GM23338 (cell line): ENCODE measurements at regions not wholly inside any gene's neighbourhood (a gene's known extent, or its start where the extent isn't known, plus 50 kb on each side); places are given as distances from the start of the nearest gene placed in this dataset.

ENCODE experiments used
- ATAC-seq: fragments of 200-7000 bp; cut with Tn5 transposase; 3 replicates; pipeline ENCODE4 v1.9.1; 2020
- DNase-seq: peaks from one replicate; pipeline ENCODE4 v3.0.0-alpha.2; 2015; ENCODE audit warnings: low spot score
- H2AFZ ChIP-seq: fragments of 200-600 bp; sonication (generic); 2 replicates; pipeline ENCODE4 v1.8.0; 2016; ENCODE audit warnings: antibody characterized with exemption, mild to moderate bottlenecking, moderate library complexity
- H3F3A ChIP-seq: fragments of 200-600 bp; sonication (generic); replicated peaks from 2 replicates; pipeline ENCODE4 v1.8.0; 2017; ENCODE audit warnings: antibody characterized with exemption, mixed run types, low read depth
- H3K27ac ChIP-seq: fragments of 200-600 bp; sonication (generic); 2 replicates; pipeline ENCODE4 v1.6.1; 2016; ENCODE audit warnings: low read depth
- H3K27me3 ChIP-seq: fragments of 200-600 bp; sonication (generic); 2 replicates; pipeline ENCODE4 v1.8.0; 2016; ENCODE audit warnings: mild to moderate bottlenecking, mixed run types, moderate library complexity; ENCODE audit not compliant: insufficient read depth
- H3K36me3 ChIP-seq: fragments of 200-600 bp; sonication (generic); 2 replicates; pipeline ENCODE4 v1.8.0; 2016; ENCODE audit warnings: mild to moderate bottlenecking; ENCODE audit not compliant: insufficient read depth
- H3K4me1 ChIP-seq: fragments of 200-600 bp; sonication (generic); 2 replicates; pipeline ENCODE4 v1.8.0; 2016; ENCODE audit warnings: mild to moderate bottlenecking, moderate library complexity; ENCODE audit not compliant: insufficient read depth
- H3K4me2 ChIP-seq: fragments of 200-600 bp; sonication (generic); 2 replicates; pipeline ENCODE4 v1.7.1; 2017; ENCODE audit warnings: mixed run types
- H3K4me3 ChIP-seq: fragments of 200-600 bp; sonication (generic); 2 replicates; pipeline ENCODE4 v1.6.1; 2016; ENCODE audit warnings: mixed run types
- H3K79me2 ChIP-seq: fragments of 200-600 bp; sonication (generic); replicated peaks from 2 replicates; pipeline ENCODE4 v1.8.0; 2017; ENCODE audit warnings: mild to moderate bottlenecking; ENCODE audit not compliant: insufficient read depth
- H3K9me2 ChIP-seq: fragments of 200-600 bp; sonication (generic); 2 replicates; pipeline ENCODE4 v1.8.0; 2017; ENCODE audit not compliant: insufficient read depth
- H4K20me1 ChIP-seq: fragments of 200-600 bp; sonication (generic); replicated peaks from 2 replicates; pipeline ENCODE4 v1.8.0; 2017; ENCODE audit warnings: mild to moderate bottlenecking; ENCODE audit not compliant: insufficient read depth
- H3K27ac Mint-ChIP-seq: 2 replicates; pipeline ENCODE4 v1.8.0; 2020; ENCODE audit warnings: inconsistent platforms, mild to moderate bottlenecking, moderate library complexity, mixed read lengths
- H3K27me3 Mint-ChIP-seq: 3 replicates; pipeline ENCODE4 v1.8.0; 2022; ENCODE audit warnings: low read depth, mild to moderate bottlenecking, moderate library complexity, mixed read lengths, inconsistent platforms; ENCODE audit not compliant: insufficient read depth, poor library complexity
- H3K36me3 Mint-ChIP-seq: 3 replicates; pipeline ENCODE4 v1.8.0; 2021; ENCODE audit warnings: low read depth, mild to moderate bottlenecking, inconsistent platforms, moderate library complexity, mixed read lengths
- H3K4me1 Mint-ChIP-seq: 3 replicates; pipeline ENCODE4 v1.8.0; 2020; ENCODE audit warnings: mild to moderate bottlenecking, inconsistent platforms, mixed read lengths
- H3K4me3 Mint-ChIP-seq: 3 replicates; pipeline ENCODE4 v1.8.0; 2021; ENCODE audit warnings: moderate library complexity, mild to moderate bottlenecking, inconsistent platforms, mixed read lengths
- H3K9me3 Mint-ChIP-seq: 3 replicates; pipeline ENCODE4 v1.8.0; 2020; ENCODE audit warnings: moderate library complexity, mild to moderate bottlenecking, inconsistent platforms, mixed read lengths
- EZH2 ChIP-seq: fragments of 200-600 bp; sonication (generic); IDR thresholded peaks from one replicate; pipeline ENCODE4 v1.8.0; 2017; ENCODE audit warnings: antibody characterized with exemption, mild to moderate bottlenecking, low read depth; ENCODE audit not compliant: unreplicated experiment
- JUNB ChIP-seq: IDR thresholded peaks from one replicate; pipeline ENCODE4 v1.6.1; 2016; ENCODE audit warnings: antibody characterized with exemption; ENCODE audit not compliant: unreplicated experiment
- NANOG ChIP-seq: IDR thresholded peaks from 2 replicates; pipeline ENCODE4 v1.6.1; 2016; ENCODE audit warnings: antibody characterized with exemption, borderline replicate concordance
- STAT1 ChIP-seq: IDR thresholded peaks from one replicate; pipeline ENCODE4 v1.6.1; 2016; ENCODE audit warnings: antibody characterized with exemption; ENCODE audit not compliant: unreplicated experiment
- ZNF331 ChIP-seq: fragments of 250-450 bp; sonication (Bioruptor Pico); IDR thresholded peaks from 2 replicates; pipeline ENCODE4 v1.5.0; 2020; ENCODE audit warnings: low read depth, mild to moderate bottlenecking, moderate library complexity
- TF ChIP-seq, protein P1 (sequence below), 2 experiments: fragments of 200-600 bp in 1 of 2; sonication (generic) in 1 of 2; conservative IDR thresholded peaks; 2 replicates each; pipeline versions ENCODE4 v1.5.1 to v1.6.1; 2016 to 2017; ENCODE audit warnings: antibody characterized with exemption in 2 of 2, low read depth in 2 of 2, mild to moderate bottlenecking in 2 of 2, moderate library complexity in 1 of 2
- TF ChIP-seq, protein P2 (sequence below): IDR thresholded peaks from 2 replicates; pipeline ENCODE4 v1.6.1; 2016; ENCODE audit warnings: antibody characterized with exemption
- TF ChIP-seq, protein P3 (sequence below): fragments of 250-450 bp; sonication (Bioruptor Pico); IDR thresholded peaks from 2 replicates; pipeline ENCODE4 v1.5.0; 2020; ENCODE audit warnings: mild to moderate bottlenecking, moderate library complexity

DNA sequence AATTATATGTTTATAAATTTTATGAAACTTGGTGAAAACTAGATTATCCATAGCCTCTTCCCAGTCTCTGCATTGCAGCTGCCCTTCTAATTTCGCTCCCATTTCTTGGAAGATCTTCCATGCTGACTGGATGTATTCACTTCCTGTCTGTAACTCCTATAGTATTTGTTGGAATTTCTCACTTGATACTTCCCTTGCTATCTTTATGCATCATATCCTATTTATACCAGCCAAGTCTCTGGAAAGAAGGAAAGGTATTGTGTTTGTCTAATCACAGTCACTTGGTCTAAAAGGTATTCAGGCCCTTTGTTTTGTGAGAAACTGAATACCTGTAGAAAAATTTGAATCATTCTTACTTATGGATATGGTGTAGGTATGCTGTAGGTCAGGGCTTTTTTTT, 870.9 kb upstream of the FRG1 start (continued):
- TF ChIP-seq, protein P1, sequence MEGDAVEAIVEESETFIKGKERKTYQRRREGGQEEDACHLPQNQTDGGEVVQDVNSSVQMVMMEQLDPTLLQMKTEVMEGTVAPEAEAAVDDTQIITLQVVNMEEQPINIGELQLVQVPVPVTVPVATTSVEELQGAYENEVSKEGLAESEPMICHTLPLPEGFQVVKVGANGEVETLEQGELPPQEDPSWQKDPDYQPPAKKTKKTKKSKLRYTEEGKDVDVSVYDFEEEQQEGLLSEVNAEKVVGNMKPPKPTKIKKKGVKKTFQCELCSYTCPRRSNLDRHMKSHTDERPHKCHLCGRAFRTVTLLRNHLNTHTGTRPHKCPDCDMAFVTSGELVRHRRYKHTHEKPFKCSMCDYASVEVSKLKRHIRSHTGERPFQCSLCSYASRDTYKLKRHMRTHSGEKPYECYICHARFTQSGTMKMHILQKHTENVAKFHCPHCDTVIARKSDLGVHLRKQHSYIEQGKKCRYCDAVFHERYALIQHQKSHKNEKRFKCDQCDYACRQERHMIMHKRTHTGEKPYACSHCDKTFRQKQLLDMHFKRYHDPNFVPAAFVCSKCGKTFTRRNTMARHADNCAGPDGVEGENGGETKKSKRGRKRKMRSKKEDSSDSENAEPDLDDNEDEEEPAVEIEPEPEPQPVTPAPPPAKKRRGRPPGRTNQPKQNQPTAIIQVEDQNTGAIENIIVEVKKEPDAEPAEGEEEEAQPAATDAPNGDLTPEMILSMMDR (conservative IDR thresholded peaks at IDR 0.05; ENCODE audit: low read depth in 2 of 2) = no peak
- TF ChIP-seq, protein P2, sequence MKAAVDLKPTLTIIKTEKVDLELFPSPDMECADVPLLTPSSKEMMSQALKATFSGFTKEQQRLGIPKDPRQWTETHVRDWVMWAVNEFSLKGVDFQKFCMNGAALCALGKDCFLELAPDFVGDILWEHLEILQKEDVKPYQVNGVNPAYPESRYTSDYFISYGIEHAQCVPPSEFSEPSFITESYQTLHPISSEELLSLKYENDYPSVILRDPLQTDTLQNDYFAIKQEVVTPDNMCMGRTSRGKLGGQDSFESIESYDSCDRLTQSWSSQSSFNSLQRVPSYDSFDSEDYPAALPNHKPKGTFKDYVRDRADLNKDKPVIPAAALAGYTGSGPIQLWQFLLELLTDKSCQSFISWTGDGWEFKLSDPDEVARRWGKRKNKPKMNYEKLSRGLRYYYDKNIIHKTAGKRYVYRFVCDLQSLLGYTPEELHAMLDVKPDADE = no peak

DNA sequence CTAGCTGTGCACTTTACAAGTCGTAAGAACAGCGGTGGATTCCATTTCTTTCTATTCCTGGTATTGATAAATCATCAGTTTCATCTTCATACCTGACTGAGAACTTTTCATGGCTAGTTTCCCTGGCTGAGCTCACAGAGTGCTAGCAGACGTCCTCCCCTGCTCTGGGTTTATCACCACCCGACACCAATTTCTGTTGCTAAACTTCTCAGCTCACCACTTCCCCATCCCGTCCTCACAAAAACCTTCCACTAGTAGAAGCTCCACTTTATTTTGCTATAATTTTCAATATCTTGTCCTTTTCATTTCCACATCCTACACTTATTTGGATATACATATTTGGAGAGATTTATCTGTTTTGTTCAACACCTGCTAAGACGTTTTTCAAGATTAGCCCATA, 869.4 kb upstream of the FRG1 start:
- no peaks in the 10 kb centered on the region for H3K79me2 ChIP-seq
- H3K9me2 ChIP-seq = peaks cover 4% of the 10 kb centered on the region
- Mint-ChIP-seq H3K27ac (no peak overlapping the region), H3K27me3 (peaks cover 1% of the 10 kb centered on the region), H3K4me1 (no peaks in the 10 kb centered on the region), H3K9me3 (peaks cover 8% of the 10 kb centered on the region; the same call in 1 of the 3 replicates), H3K36me3 (peaks cover 5% of the 10 kb centered on the region; the same call in 2 of the 3 replicates), H3K4me3 (no peak overlapping the region)
- H3F3A ChIP-seq = no peaks in the 10 kb centered on the region
- ATAC-seq = no peak
- H3K4me1 ChIP-seq = no peaks in the 10 kb centered on the region
- no peak overlapping the region for H3K27ac ChIP-seq
- no peaks in the 10 kb centered on the region for H3K27me3 ChIP-seq
- no peaks in the 10 kb centered on the region for H3K36me3 ChIP-seq
- DNase-seq = no peak
- no peak overlapping the region for H3K4me2 ChIP-seq
- H4K20me1 ChIP-seq = no peaks in the 10 kb centered on the region
- H2AFZ ChIP-seq = peak overlapping the region; percentile 33; the same call in 1 of the 2 replicates
- H3K4me3 ChIP-seq = no peak overlapping the region
- TF ChIP-seq STAT1 (no peak), NANOG (no peak), ZNF331 (CRISPR knock-in tag) (no peak), JUNB (no peak), EZH2 (no peak)
- TF ChIP-seq, protein P3, sequence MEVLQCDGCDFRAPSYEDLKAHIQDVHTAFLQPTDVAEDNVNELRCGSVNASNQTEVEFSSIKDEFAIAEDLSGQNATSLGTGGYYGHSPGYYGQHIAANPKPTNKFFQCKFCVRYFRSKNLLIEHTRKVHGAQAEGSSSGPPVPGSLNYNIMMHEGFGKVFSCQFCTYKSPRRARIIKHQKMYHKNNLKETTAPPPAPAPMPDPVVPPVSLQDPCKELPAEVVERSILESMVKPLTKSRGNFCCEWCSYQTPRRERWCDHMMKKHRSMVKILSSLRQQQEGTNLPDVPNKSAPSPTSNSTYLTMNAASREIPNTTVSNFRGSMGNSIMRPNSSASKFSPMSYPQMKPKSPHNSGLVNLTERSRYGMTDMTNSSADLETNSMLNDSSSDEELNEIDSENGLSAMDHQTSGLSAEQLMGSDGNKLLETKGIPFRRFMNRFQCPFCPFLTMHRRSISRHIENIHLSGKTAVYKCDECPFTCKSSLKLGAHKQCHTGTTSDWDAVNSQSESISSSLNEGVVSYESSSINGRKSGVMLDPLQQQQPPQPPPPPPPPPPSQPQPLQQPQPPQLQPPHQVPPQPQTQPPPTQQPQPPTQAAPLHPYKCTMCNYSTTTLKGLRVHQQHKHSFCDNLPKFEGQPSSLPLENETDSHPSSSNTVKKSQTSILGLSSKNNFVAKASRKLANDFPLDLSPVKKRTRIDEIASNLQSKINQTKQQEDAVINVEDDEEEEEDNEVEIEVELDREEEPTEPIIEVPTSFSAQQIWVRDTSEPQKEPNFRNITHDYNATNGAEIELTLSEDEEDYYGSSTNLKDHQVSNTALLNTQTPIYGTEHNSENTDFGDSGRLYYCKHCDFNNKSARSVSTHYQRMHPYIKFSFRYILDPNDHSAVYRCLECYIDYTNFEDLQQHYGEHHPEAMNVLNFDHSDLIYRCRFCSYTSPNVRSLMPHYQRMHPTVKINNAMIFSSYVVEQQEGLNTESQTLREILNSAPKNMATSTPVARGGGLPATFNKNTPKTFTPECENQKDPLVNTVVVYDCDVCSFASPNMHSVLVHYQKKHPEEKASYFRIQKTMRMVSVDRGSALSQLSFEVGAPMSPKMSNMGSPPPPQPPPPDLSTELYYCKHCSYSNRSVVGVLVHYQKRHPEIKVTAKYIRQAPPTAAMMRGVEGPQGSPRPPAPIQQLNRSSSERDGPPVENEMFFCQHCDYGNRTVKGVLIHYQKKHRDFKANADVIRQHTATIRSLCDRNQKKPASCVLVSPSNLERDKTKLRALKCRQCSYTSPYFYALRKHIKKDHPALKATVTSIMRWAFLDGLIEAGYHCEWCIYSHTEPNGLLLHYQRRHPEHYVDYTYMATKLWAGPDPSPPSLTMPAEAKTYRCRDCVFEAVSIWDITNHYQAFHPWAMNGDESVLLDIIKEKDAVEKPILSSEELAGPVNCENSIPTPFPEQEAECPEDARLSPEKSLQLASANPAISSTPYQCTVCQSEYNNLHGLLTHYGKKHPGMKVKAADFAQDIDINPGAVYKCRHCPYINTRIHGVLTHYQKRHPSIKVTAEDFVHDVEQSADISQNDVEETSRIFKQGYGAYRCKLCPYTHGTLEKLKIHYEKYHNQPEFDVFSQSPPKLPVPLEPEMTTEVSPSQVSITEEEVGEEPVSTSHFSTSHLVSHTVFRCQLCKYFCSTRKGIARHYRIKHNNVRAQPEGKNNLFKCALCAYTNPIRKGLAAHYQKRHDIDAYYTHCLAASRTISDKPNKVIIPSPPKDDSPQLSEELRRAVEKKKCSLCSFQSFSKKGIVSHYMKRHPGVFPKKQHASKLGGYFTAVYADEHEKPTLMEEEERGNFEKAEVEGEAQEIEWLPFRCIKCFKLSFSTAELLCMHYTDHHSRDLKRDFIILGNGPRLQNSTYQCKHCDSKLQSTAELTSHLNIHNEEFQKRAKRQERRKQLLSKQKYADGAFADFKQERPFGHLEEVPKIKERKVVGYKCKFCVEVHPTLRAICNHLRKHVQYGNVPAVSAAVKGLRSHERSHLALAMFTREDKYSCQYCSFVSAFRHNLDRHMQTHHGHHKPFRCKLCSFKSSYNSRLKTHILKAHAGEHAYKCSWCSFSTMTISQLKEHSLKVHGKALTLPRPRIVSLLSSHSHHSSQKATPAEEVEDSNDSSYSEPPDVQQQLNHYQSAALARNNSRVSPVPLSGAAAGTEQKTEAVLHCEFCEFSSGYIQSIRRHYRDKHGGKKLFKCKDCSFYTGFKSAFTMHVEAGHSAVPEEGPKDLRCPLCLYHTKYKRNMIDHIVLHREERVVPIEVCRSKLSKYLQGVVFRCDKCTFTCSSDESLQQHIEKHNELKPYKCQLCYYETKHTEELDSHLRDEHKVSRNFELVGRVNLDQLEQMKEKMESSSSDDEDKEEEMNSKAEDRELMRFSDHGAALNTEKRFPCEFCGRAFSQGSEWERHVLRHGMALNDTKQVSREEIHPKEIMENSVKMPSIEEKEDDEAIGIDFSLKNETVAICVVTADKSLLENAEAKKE (CRISPR knock-in tag) = no peak
- TF ChIP-seq, protein P1 (conservative IDR thresholded peaks at IDR 0.05; ENCODE audit: low read depth in 2 of 2) = no peak
- TF ChIP-seq, protein P2 = no peak
